Liver (tissue), 8 donors: ENCODE measurements at regions not wholly inside any gene's neighbourhood (a gene's known extent, or its start where the extent isn't known, plus 50 kb on each side); places are given as distances from the start of the nearest gene placed in this dataset.

ENCODE experiments used
- DNase-seq: peaks from one replicate; pipeline ENCODE4 v3.0.0-alpha.2; 2017; ENCODE audit warnings: low spot score
- H3K27ac ChIP-seq, 2 donors: one replicate each; pipeline ENCODE4 v1.7.0; 2013; ENCODE audit warnings: inconsistent platforms in 2 of 2, low read length in 2 of 2, control low read depth in 1 of 2, low read depth in 1 of 2, mild to moderate bottlenecking in 1 of 2
- H3K27me3 ChIP-seq, 4 donors: one replicate each; pipeline versions ENCODE4 v1.6.1 to v1.7.0; 2013; ENCODE audit warnings: low read length in 3 of 4, inconsistent platforms in 1 of 4, mild to moderate bottlenecking in 1 of 4, moderate library complexity in 1 of 4; ENCODE audit not compliant: control insufficient read depth in 4 of 4, insufficient read depth in 4 of 4
- H3K36me3 ChIP-seq, 4 donors: one replicate each; pipeline versions ENCODE4 v1.6.1 to v1.7.0; 2013; ENCODE audit warnings: low read length in 3 of 4, mild to moderate bottlenecking in 3 of 4, low read depth in 1 of 4, moderate library complexity in 1 of 4; ENCODE audit not compliant: control insufficient read depth in 4 of 4, insufficient read depth in 3 of 4
- H3K4me1 ChIP-seq, 4 donors: one replicate each; pipeline versions ENCODE4 v1.6.1 to v1.7.0; 2013; ENCODE audit warnings: low read length in 3 of 4, mild to moderate bottlenecking in 3 of 4, moderate library complexity in 1 of 4; ENCODE audit not compliant: control insufficient read depth in 4 of 4, insufficient read depth in 4 of 4
- H3K4me3 ChIP-seq, 3 donors: one replicate each; pipeline versions ENCODE4 v1.6.1 to v1.7.0; 2013; ENCODE audit warnings: low read length in 3 of 3, control low read depth in 1 of 3, low read depth in 1 of 3, mild to moderate bottlenecking in 1 of 3
- H3K9ac ChIP-seq, 2 donors: one replicate each; pipeline ENCODE4 v1.7.0; 2013; ENCODE audit warnings: low read length in 2 of 2, mild to moderate bottlenecking in 2 of 2, moderate library complexity in 2 of 2, control low read depth in 1 of 2, low read depth in 1 of 2
- H3K9me3 ChIP-seq, 4 donors: one replicate each; pipeline versions ENCODE4 v1.6.1 to v1.7.0; 2013; ENCODE audit warnings: low read length in 3 of 4; ENCODE audit not compliant: control insufficient read depth in 4 of 4
- CTCF ChIP-seq: fragments of 150-350 bp; IDR thresholded peaks from 2 replicates; pipeline ENCODE4 v1.5.1; 2017; ENCODE audit warnings: improper control_type of control experiment, low read depth, low read length; ENCODE audit not compliant: missing input control
- EGR1 ChIP-seq, 2 donors: IDR thresholded peaks; 2 replicates each; pipeline ENCODE4 v1.6.1; 2016 to 2018; ENCODE audit warnings: antibody characterized with exemption in 2 of 2, low read depth in 2 of 2
- FOXA1 ChIP-seq: IDR thresholded peaks from 2 replicates; pipeline ENCODE4 v1.6.1; 2016; ENCODE audit warnings: antibody characterized with exemption
- FOXA2 ChIP-seq: IDR thresholded peaks from 2 replicates; pipeline ENCODE4 v1.6.1; 2016; ENCODE audit warnings: antibody characterized with exemption
- GABPA ChIP-seq, 2 donors: IDR thresholded peaks in 1 of 2; conservative IDR thresholded peaks in 1 of 2; 2 replicates each; pipeline ENCODE4 v1.6.1; 2016; ENCODE audit warnings: antibody characterized with exemption in 2 of 2, mild to moderate bottlenecking in 1 of 2, moderate library complexity in 1 of 2
- HNF4A ChIP-seq, 2 donors: conservative IDR thresholded peaks; 2 replicates each; pipeline ENCODE4 v1.6.1; 2016; ENCODE audit warnings: antibody characterized with exemption in 2 of 2, mild to moderate bottlenecking in 2 of 2
- HNF4G ChIP-seq: IDR thresholded peaks from 2 replicates; pipeline ENCODE4 v1.6.1; 2016; ENCODE audit warnings: antibody characterized with exemption
- JUND ChIP-seq, 2 donors: IDR thresholded peaks; 2 replicates each; pipeline ENCODE4 v1.6.1; 2016; ENCODE audit warnings: antibody characterized with exemption in 2 of 2
- MAX ChIP-seq: IDR thresholded peaks from 2 replicates; pipeline ENCODE4 v1.6.1; 2016; ENCODE audit warnings: antibody characterized with exemption
- NR2F2 ChIP-seq: IDR thresholded peaks from 2 replicates; pipeline ENCODE4 v1.6.1; 2016; ENCODE audit warnings: antibody characterized with exemption
- RAD21 ChIP-seq, 2 donors: IDR thresholded peaks; 2 replicates each; pipeline ENCODE4 v1.6.1; 2016; ENCODE audit warnings: antibody characterized with exemption in 2 of 2, mild to moderate bottlenecking in 2 of 2
- RXRA ChIP-seq, 2 donors: IDR thresholded peaks; 2 replicates each; pipeline ENCODE4 v1.6.1; 2017 to 2018; ENCODE audit warnings: antibody characterized with exemption in 2 of 2, mild to moderate bottlenecking in 1 of 2
- SP1 ChIP-seq: IDR thresholded peaks from 2 replicates; pipeline ENCODE4 v1.6.1; 2018; ENCODE audit warnings: antibody characterized with exemption, mild to moderate bottlenecking
- TAF1 ChIP-seq: conservative IDR thresholded peaks from 2 replicates; pipeline ENCODE4 v1.6.1; 2016; ENCODE audit warnings: antibody characterized with exemption, mild to moderate bottlenecking
- YY1 ChIP-seq: IDR thresholded peaks from 2 replicates; pipeline ENCODE4 v1.6.1; 2016; ENCODE audit warnings: antibody characterized with exemption, mild to moderate bottlenecking
- ZBTB33 ChIP-seq: IDR thresholded peaks from 2 replicates; pipeline ENCODE4 v1.6.1; 2016; ENCODE audit warnings: antibody characterized with exemption
- WGBS: extraction: QIAGEN DNeasy Blood & Tissue Kit; methylation state at CpG from one replicate; pipeline ENCODE4 v1.1.7; 2013; 5-methylcytosine and 5-hydroxymethylcytosine counted together
- TF ChIP-seq, protein P1 (sequence below): IDR thresholded peaks from 2 replicates; pipeline ENCODE4 v1.6.1; 2016; ENCODE audit warnings: antibody characterized with exemption
- TF ChIP-seq, protein P2 (sequence below): IDR thresholded peaks from 2 replicates; pipeline ENCODE4 v1.6.1; 2016; ENCODE audit warnings: antibody characterized with exemption, mild to moderate bottlenecking
- donor health status: healthy.
- donor health status: healthy.
- donor health status: healthy.
- donor health status: healthy.
- donor health status: healthy.

- Histone ChIP-seq H3K9ac (no peak overlapping the region), H3K4me1 (no peaks in the 10 kb centered on the region), H3K9me3 (peaks cover 0 to 2% (median 0%) of the 10 kb centered on the region in 4 donors), H3K27ac (no peak overlapping the region), H3K4me3 (no peak overlapping the region), H3K36me3 (no peaks in the 10 kb centered on the region), H3K27me3 (no peaks in the 10 kb centered on the region)
- WGBS = 85% methylated on average over 7 of the region's 7 CpGs
- TF ChIP-seq RAD21 (IDR thresholded peaks at IDR 0.05) (no peak), FOXA2 (no peak), NR2F2 (no peak), EGR1 (IDR thresholded peaks at IDR 0.05; ENCODE audit: low read depth in 2 of 2) (no peak), HNF4G (no peak), SP1 (no peak), MAX (no peak), TAF1 (no peak), ZBTB33 (no peak), JUND (IDR thresholded peaks at IDR 0.05) (no peak), HNF4A (conservative IDR thresholded peaks at IDR 0.05) (no peak), CTCF (no peak), RXRA (IDR thresholded peaks at IDR 0.05) (no peak), YY1 (no peak), FOXA1 (no peak), GABPA (IDR thresholded peaks at IDR 0.05 in 1 of 2, conservative IDR thresholded peaks at IDR 0.05 in 1 of 2) (no peak)
- TF ChIP-seq, protein P1, sequence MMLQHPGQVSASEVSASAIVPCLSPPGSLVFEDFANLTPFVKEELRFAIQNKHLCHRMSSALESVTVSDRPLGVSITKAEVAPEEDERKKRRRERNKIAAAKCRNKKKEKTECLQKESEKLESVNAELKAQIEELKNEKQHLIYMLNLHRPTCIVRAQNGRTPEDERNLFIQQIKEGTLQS = no peak
- TF ChIP-seq, protein P2, sequence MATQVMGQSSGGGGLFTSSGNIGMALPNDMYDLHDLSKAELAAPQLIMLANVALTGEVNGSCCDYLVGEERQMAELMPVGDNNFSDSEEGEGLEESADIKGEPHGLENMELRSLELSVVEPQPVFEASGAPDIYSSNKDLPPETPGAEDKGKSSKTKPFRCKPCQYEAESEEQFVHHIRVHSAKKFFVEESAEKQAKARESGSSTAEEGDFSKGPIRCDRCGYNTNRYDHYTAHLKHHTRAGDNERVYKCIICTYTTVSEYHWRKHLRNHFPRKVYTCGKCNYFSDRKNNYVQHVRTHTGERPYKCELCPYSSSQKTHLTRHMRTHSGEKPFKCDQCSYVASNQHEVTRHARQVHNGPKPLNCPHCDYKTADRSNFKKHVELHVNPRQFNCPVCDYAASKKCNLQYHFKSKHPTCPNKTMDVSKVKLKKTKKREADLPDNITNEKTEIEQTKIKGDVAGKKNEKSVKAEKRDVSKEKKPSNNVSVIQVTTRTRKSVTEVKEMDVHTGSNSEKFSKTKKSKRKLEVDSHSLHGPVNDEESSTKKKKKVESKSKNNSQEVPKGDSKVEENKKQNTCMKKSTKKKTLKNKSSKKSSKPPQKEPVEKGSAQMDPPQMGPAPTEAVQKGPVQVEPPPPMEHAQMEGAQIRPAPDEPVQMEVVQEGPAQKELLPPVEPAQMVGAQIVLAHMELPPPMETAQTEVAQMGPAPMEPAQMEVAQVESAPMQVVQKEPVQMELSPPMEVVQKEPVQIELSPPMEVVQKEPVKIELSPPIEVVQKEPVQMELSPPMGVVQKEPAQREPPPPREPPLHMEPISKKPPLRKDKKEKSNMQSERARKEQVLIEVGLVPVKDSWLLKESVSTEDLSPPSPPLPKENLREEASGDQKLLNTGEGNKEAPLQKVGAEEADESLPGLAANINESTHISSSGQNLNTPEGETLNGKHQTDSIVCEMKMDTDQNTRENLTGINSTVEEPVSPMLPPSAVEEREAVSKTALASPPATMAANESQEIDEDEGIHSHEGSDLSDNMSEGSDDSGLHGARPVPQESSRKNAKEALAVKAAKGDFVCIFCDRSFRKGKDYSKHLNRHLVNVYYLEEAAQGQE = no peak
- DNase-seq = no peak
Measured at GRCh38 chr1:25118546-25118945, 113.8 kb downstream of the SYF2 start.
